ENCODE measurements at regions not wholly inside any gene's neighbourhood (a gene's known extent, or its start where the extent isn't known, plus 50 kb on each side); places are given as distances from the start of the nearest gene placed in this dataset.

DNA sequence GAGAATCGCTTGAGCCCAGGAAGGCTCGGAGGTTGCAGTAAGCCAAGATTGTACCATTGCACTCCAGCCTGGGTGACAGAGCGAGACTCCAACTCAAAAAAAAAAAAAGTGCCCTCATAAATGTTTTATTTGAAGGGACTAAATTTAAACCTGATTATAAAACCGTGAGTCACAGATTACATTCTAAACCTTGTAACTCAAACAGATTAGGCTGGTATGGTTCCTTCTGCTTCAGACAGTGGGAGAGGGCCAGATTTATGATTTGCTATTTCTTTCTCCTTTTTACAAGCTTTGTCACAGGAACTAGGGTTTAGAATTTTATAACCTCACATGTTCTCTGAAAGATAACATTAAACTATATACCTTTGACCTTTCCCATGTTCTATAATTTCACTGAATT, 801.2 kb upstream of the ZWINT start:
- H3K9me3 ChIP-seq (replicated peaks; ENCODE audit: control insufficient read depth, insufficient read depth, low read length): no peaks in the 10 kb centered on the region
- in situ Hi-C loops (cut with MboI): no loop called here
- SMC1A ChIA-PET (ENCODE audit: uncharacterized antibody, unreplicated experiment): interaction anchor here (0.6 to 1.0 kb wide), 2 partner anchors 30 to 118 kb away, joined by 3 to 4 read pairs; no protein-coding TSS in a partner anchor

DNA sequence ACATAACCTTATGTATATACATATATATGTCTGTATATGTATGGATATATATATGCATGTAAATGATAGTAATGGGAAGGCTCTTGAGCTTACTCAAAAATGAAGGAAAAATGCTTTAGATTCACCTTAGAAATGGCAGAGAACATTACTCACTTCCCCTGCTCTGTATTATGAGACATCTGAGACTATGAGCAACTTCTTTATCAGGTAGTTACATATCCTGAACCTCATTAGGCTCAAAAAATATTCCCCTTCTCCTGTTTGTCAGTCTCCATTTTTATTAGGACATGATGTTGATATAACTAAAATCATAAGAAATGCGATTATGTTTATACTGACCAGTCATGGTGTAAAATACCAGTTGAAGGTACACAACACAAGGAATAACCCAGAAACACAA, 800.1 kb upstream of the ZWINT start:
- ChIA-PET RAD21 (ENCODE audit: unreplicated experiment) (no interaction called here), CTCF (no interaction called here), POLR2A (no interaction called here), SMC1A (ENCODE audit: uncharacterized antibody, unreplicated experiment) (interaction anchor here (1.0 kb wide), 1 partner anchor 29 kb away, joined by 3 read pairs; no protein-coding TSS in a partner anchor)
- Histone ChIP-seq H3K27me3 (replicated peaks in 1 of 2; ENCODE audit: control insufficient read depth in 2 of 2, insufficient read depth in 2 of 2, low read length in 1 of 2) (no peaks in the 10 kb centered on the region), H3K9me3 (replicated peaks; ENCODE audit: control insufficient read depth, insufficient read depth, low read length) (no peaks in the 10 kb centered on the region), H3K27ac (ENCODE audit: control insufficient read depth, insufficient read depth) (no peak overlapping the region), H3K36me3 (ENCODE audit: control insufficient read depth in 2 of 2, insufficient read depth in 2 of 2, low read length in 1 of 2) (no peaks in the 10 kb centered on the region), H3K4me1 (ENCODE audit: control insufficient read depth, insufficient read depth, low read length) (no peaks in the 10 kb centered on the region), H4K20me1 (ENCODE audit: control insufficient read depth, insufficient read depth) (no peaks in the 10 kb centered on the region), H3K4me3 (no peak overlapping the region), H3K4me2 (ENCODE audit: control insufficient read depth, insufficient read depth) (no peak overlapping the region), H3K79me2 (ENCODE audit: control insufficient read depth, insufficient read depth, low read length) (no peaks in the 10 kb centered on the region), H2AFZ (ENCODE audit: control insufficient read depth, low read depth, low read length) (no peak overlapping the region), H3K9ac (ENCODE audit: control insufficient read depth, insufficient read depth, low read length) (no peak overlapping the region)
- no peak for ATAC-seq
- no peak for FAIRE-seq
- intact Hi-C loops (cut with micrococcal nuclease; ENCODE audit: unreplicated experiment): no loop called here
- DNase-seq (ENCODE audit: low read depth, low spot score): no peak
- WGBS (ENCODE audit: insufficient coverage, insufficient replicate concordance, low lambda C conversion rate, missing lambda C conversion rate): 0% methylated on average over 1 of the region's 1 CpG
- in situ Hi-C loops (cut with MboI): no loop called here
- no TSS peak for BruUV-seq (replicated peaks)
- TF ChIP-seq TCF3 (IDR thresholded peaks at IDR 0.05; ENCODE audit: borderline replicate concordance, insufficient read depth, low read depth, low read length) (no peak), ZNF207 (IDR thresholded peaks at IDR 0.05; ENCODE audit: borderline replicate concordance) (no peak), LARP7 (IDR thresholded peaks at IDR 0.05) (no peak), GABPA (IDR thresholded peaks at IDR 0.05; ENCODE audit: low read depth) (no peak), CHD2 (IDR thresholded peaks at IDR 0.05; ENCODE audit: borderline replicate concordance, low read depth, low read length) (no peak), KDM1A (IDR thresholded peaks at IDR 0.05; ENCODE audit: borderline replicate concordance) (no peak), ZSCAN29 (IDR thresholded peaks at IDR 0.05) (no peak), NBN (IDR thresholded peaks at IDR 0.05) (no peak)
- TF ChIP-seq, protein P1, sequence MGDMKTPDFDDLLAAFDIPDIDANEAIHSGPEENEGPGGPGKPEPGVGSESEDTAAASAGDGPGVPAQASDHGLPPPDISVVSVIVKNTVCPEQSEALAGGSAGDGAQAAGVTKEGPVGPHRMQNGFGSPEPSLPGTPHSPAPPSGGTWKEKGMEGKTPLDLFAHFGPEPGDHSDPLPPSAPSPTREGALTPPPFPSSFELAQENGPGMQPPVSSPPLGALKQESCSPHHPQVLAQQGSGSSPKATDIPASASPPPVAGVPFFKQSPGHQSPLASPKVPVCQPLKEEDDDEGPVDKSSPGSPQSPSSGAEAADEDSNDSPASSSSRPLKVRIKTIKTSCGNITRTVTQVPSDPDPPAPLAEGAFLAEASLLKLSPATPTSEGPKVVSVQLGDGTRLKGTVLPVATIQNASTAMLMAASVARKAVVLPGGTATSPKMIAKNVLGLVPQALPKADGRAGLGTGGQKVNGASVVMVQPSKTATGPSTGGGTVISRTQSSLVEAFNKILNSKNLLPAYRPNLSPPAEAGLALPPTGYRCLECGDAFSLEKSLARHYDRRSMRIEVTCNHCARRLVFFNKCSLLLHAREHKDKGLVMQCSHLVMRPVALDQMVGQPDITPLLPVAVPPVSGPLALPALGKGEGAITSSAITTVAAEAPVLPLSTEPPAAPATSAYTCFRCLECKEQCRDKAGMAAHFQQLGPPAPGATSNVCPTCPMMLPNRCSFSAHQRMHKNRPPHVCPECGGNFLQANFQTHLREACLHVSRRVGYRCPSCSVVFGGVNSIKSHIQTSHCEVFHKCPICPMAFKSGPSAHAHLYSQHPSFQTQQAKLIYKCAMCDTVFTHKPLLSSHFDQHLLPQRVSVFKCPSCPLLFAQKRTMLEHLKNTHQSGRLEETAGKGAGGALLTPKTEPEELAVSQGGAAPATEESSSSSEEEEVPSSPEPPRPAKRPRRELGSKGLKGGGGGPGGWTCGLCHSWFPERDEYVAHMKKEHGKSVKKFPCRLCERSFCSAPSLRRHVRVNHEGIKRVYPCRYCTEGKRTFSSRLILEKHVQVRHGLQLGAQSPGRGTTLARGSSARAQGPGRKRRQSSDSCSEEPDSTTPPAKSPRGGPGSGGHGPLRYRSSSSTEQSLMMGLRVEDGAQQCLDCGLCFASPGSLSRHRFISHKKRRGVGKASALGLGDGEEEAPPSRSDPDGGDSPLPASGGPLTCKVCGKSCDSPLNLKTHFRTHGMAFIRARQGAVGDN (IDR thresholded peaks at IDR 0.05): no peak
- TF ChIP-seq, protein P2, sequence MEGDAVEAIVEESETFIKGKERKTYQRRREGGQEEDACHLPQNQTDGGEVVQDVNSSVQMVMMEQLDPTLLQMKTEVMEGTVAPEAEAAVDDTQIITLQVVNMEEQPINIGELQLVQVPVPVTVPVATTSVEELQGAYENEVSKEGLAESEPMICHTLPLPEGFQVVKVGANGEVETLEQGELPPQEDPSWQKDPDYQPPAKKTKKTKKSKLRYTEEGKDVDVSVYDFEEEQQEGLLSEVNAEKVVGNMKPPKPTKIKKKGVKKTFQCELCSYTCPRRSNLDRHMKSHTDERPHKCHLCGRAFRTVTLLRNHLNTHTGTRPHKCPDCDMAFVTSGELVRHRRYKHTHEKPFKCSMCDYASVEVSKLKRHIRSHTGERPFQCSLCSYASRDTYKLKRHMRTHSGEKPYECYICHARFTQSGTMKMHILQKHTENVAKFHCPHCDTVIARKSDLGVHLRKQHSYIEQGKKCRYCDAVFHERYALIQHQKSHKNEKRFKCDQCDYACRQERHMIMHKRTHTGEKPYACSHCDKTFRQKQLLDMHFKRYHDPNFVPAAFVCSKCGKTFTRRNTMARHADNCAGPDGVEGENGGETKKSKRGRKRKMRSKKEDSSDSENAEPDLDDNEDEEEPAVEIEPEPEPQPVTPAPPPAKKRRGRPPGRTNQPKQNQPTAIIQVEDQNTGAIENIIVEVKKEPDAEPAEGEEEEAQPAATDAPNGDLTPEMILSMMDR (IDR thresholded peaks at IDR 0.05 in 2 of 3, conservative IDR thresholded peaks at IDR 0.05 in 1 of 3; ENCODE audit: control insufficient read depth in 2 of 3, extremely low read depth in 1 of 3, insufficient read depth in 1 of 3, low read depth in 3 of 3, low read length in 3 of 3): no peak

More for the DNA sequence above, 801.2 kb upstream of the ZWINT start:
- no peaks in the 10 kb centered on the region for H3K36me3 ChIP-seq (ENCODE audit: control insufficient read depth in 2 of 2, insufficient read depth in 2 of 2, low read length in 1 of 2)
- H2AFZ ChIP-seq (ENCODE audit: control insufficient read depth, low read depth, low read length): no peak overlapping the region
- RAD21 ChIA-PET (ENCODE audit: unreplicated experiment): no interaction called here
- intact Hi-C loops (cut with micrococcal nuclease; ENCODE audit: unreplicated experiment): no loop called here
- H3K4me1 ChIP-seq (ENCODE audit: control insufficient read depth, insufficient read depth, low read length): no peaks in the 10 kb centered on the region
- no peak overlapping the region for H3K9ac ChIP-seq (ENCODE audit: control insufficient read depth, insufficient read depth, low read length)
- 17% methylated on average over 3 of the region's 4 CpGs for WGBS (ENCODE audit: insufficient coverage, insufficient replicate concordance, low lambda C conversion rate, missing lambda C conversion rate)
- H4K20me1 ChIP-seq (ENCODE audit: control insufficient read depth, insufficient read depth): no peaks in the 10 kb centered on the region
- TF ChIP-seq NFYA (IDR thresholded peaks at IDR 0.05; ENCODE audit: borderline replicate concordance, low read depth, low read length): no peak
- TF ChIP-seq PAX5 (IDR thresholded peaks at IDR 0.05; ENCODE audit: borderline replicate concordance, low read depth, low read length): no peak
- no peak for TF ChIP-seq KAT2A (conservative IDR thresholded peaks at IDR 0.05; ENCODE audit: control insufficient read depth, low read depth, low read length)
- TF ChIP-seq FOXK2 (IDR thresholded peaks at IDR 0.05): no peak
- no peak for TF ChIP-seq NRF1 (conservative IDR thresholded peaks at IDR 0.05; ENCODE audit: low read depth, low read length)
- no peak for TF ChIP-seq RB1 (IDR thresholded peaks at IDR 0.05; ENCODE audit: borderline replicate concordance)
- no peak for TF ChIP-seq SP1 (IDR thresholded peaks at IDR 0.05; ENCODE audit: low read depth, low read length)
- no peak for TF ChIP-seq BHLHE40 (IDR thresholded peaks at IDR 0.05; ENCODE audit: borderline replicate concordance in 1 of 2, low read depth in 2 of 2, low read length in 1 of 2)
- no peak for TF ChIP-seq RAD21 (IDR thresholded peaks at IDR 0.05; ENCODE audit: insufficient read depth, low read depth, low read length)
- TF ChIP-seq RBBP5 (conservative IDR thresholded peaks at IDR 0.05): no peak
- CTCF ChIA-PET: interaction anchor here (1.4 kb wide), 1 partner anchor 12 kb away, joined by 3 read pairs; no protein-coding TSS in a partner anchor
- DNase-seq (ENCODE audit: low read depth, low spot score): no peak
- H3K4me3 ChIP-seq: no peak overlapping the region
- H3K27ac ChIP-seq (ENCODE audit: control insufficient read depth, insufficient read depth): no peak overlapping the region
- H3K79me2 ChIP-seq (ENCODE audit: control insufficient read depth, insufficient read depth, low read length): no peaks in the 10 kb centered on the region
- ATAC-seq: no peak
- BruUV-seq (replicated peaks): no TSS peak
- H3K4me2 ChIP-seq (ENCODE audit: control insufficient read depth, insufficient read depth): no peak overlapping the region
- H3K27me3 ChIP-seq (replicated peaks in 1 of 2; ENCODE audit: control insufficient read depth in 2 of 2, insufficient read depth in 2 of 2, low read length in 1 of 2): no peaks in the 10 kb centered on the region
- POLR2A ChIA-PET: no interaction called here
- FAIRE-seq: no peak

Measured in GM12878 (cell line).